IMR-90 (cell line): ENCODE measurements at regions not wholly inside any gene's neighbourhood (a gene's known extent, or its start where the extent isn't known, plus 50 kb on each side); places are given as distances from the start of the nearest gene placed in this dataset.
A peak's percentile ranks its signal among the peaks of the same experiment; 100 is the strongest.

Experiments used
- ATAC-seq: fragments of 200-7000 bp; cut with Tn5 transposase; 2 replicates; pipeline ENCODE4 v1.9.1; 2020; ENCODE audit warnings: low read depth, mild to moderate bottlenecking, moderate library complexity
- BruUV-seq: library from RNA; stranded (reverse); fragments of 400-500 nt; replicated peaks from 2 replicates; lab custom pipeline; 2021; lab: Mats Ljungman, UMichigan
- CTCF ChIA-PET: fragments of 300-600 bp; formaldehyde crosslinking; extraction: SDS; loops from one replicate; lab custom pipeline; 2021; ENCODE audit warnings: antibody characterized with exemption; lab: Yijun Ruan, JAX
- POLR2A ChIA-PET: fragments of 300-600 bp; sonication (Branson Sonifier 250); formaldehyde crosslinking; loops from one replicate; lab custom pipeline; 2022; ENCODE audit warnings: antibody characterized with exemption; ENCODE audit not compliant: unreplicated experiment; lab: Charles Lee
- DNase-seq: peaks from one replicate; pipeline ENCODE4 v3.0.0; 2013
- H2AFZ ChIP-seq: replicated peaks from 2 replicates; pipeline ENCODE3; 2013; ENCODE audit warnings: low read length, mild to moderate bottlenecking; ENCODE audit not compliant: poor library complexity
- H2AK5ac ChIP-seq: 2 replicates; pipeline ENCODE4 v1.6.1; 2013; ENCODE audit warnings: low read depth, low read length, inconsistent platforms
- H2AK9ac ChIP-seq: replicated peaks from 2 replicates; pipeline ENCODE3; 2013; ENCODE audit warnings: mild to moderate bottlenecking, low read depth, low read length, moderate library complexity; ENCODE audit not compliant: poor library complexity
- H2BK120ac ChIP-seq: 2 replicates; pipeline ENCODE4 v1.6.1; 2013; ENCODE audit warnings: low read depth, low read length, inconsistent platforms
- H2BK15ac ChIP-seq: 3 replicates; pipeline ENCODE4 v1.6.1; 2013; ENCODE audit warnings: low read depth, low read length, inconsistent platforms
- H2BK20ac ChIP-seq: 2 replicates; pipeline ENCODE4 v1.6.1; 2013; ENCODE audit warnings: low read depth, mild to moderate bottlenecking, inconsistent platforms, low read length, moderate library complexity
- H2BK5ac ChIP-seq: 2 replicates; pipeline ENCODE4 v1.6.1; 2013; ENCODE audit warnings: mild to moderate bottlenecking, low read depth, low read length, inconsistent platforms; ENCODE audit not compliant: poor library complexity, severe bottlenecking
- H3K14ac ChIP-seq: replicated peaks from 2 replicates; pipeline ENCODE4 v1.6.1; 2013; ENCODE audit warnings: low read depth, low read length, inconsistent platforms
- H3K18ac ChIP-seq: 2 replicates; pipeline ENCODE4 v1.6.1; 2013; ENCODE audit warnings: low read depth, low read length, control low read depth
- H3K23ac ChIP-seq: 2 replicates; pipeline ENCODE4 v1.6.1; 2013; ENCODE audit warnings: low read depth, low read length, inconsistent platforms
- H3K27ac ChIP-seq: 2 replicates; pipeline ENCODE4 v1.5.1; 2013; ENCODE audit warnings: mild to moderate bottlenecking, control low read depth, low read length; ENCODE audit not compliant: insufficient read depth
- H3K27me3 ChIP-seq: 2 replicates; pipeline ENCODE4 v1.6.1; 2013; ENCODE audit warnings: low read length; ENCODE audit not compliant: control insufficient read depth, insufficient read depth
- H3K36me3 ChIP-seq: 2 replicates; pipeline ENCODE4 v1.6.1; 2013; ENCODE audit warnings: low read length, mixed read lengths; ENCODE audit not compliant: control insufficient read depth, insufficient read depth
- H3K4ac ChIP-seq: 2 replicates; pipeline ENCODE4 v1.6.1; 2013; ENCODE audit warnings: low read depth, low read length, inconsistent platforms
- H3K4me1 ChIP-seq: 2 replicates; pipeline ENCODE4 v1.6.1; 2013; ENCODE audit warnings: low read length, mixed read lengths; ENCODE audit not compliant: control insufficient read depth, insufficient read depth
- H3K4me2 ChIP-seq: 2 replicates; pipeline ENCODE4 v1.6.1; 2013; ENCODE audit warnings: low read depth, mild to moderate bottlenecking, control low read depth, low read length, moderate library complexity
- H3K4me3 ChIP-seq: 2 replicates; pipeline ENCODE4 v1.5.1; 2013; ENCODE audit warnings: low read depth, mild to moderate bottlenecking, control low read depth, low read length, moderate library complexity; ENCODE audit not compliant: insufficient read depth
- H3K56ac ChIP-seq: 2 replicates; pipeline ENCODE4 v1.6.1; 2013; ENCODE audit warnings: low read length, inconsistent platforms; ENCODE audit not compliant: insufficient read depth; ENCODE audit errors: extremely low read depth
- H3K79me1 ChIP-seq, 2 experiments: 2 replicates each; pipeline ENCODE4 v1.6.1; 2013; ENCODE audit warnings: low read length in 2 of 2, inconsistent platforms in 1 of 2, low read depth in 1 of 2
- H3K9ac ChIP-seq: 2 replicates; pipeline ENCODE4 v1.6.1; 2013; ENCODE audit warnings: low read depth, low read length, control low read depth
- H3K9me1 ChIP-seq: 2 replicates; pipeline ENCODE4 v1.6.1; 2013; ENCODE audit warnings: low read length, inconsistent platforms; ENCODE audit not compliant: insufficient read depth
- H3K9me3 ChIP-seq: 2 replicates; pipeline ENCODE4 v1.6.1; 2013; ENCODE audit warnings: low read length; ENCODE audit not compliant: control insufficient read depth, insufficient read depth
- H4K20me1 ChIP-seq: 2 replicates; pipeline ENCODE4 v1.6.1; 2013; ENCODE audit warnings: low read length, inconsistent platforms; ENCODE audit not compliant: insufficient read depth
- H4K5ac ChIP-seq: 2 replicates; pipeline ENCODE4 v1.6.1; 2013; ENCODE audit warnings: mild to moderate bottlenecking, low read depth, low read length, control low read depth
- H4K8ac ChIP-seq, 2 experiments: 2 replicates each; pipeline ENCODE4 v1.6.1; 2013; ENCODE audit warnings: low read depth in 2 of 2, low read length in 2 of 2, control low read depth in 1 of 2, inconsistent platforms in 1 of 2
- H4K91ac ChIP-seq: 2 replicates; pipeline ENCODE4 v1.6.1; 2013; ENCODE audit warnings: low read depth, low read length, inconsistent platforms; ENCODE audit not compliant: insufficient read depth
- CHD1 ChIP-seq: IDR thresholded peaks from 2 replicates; pipeline ENCODE4 v1.6.1; 2012; ENCODE audit warnings: low read depth, low read length, improper control_type of control experiment
- MAZ ChIP-seq: IDR thresholded peaks from 2 replicates; pipeline ENCODE4 v1.6.1; 2012; ENCODE audit warnings: low read depth, mild to moderate bottlenecking, low read length, improper control_type of control experiment, moderate library complexity, borderline replicate concordance
- NFE2L2 ChIP-seq: fragments of 150-350 bp; IDR thresholded peaks from 2 replicates; pipeline ENCODE4 v1.6.1; 2016; ENCODE audit warnings: low read depth, mild to moderate bottlenecking, low read length
- POLR2A ChIP-seq: IDR thresholded peaks from 2 replicates; pipeline ENCODE4 v1.6.1; 2012; ENCODE audit warnings: mild to moderate bottlenecking, low read depth, low read length
- RAD21 ChIP-seq: IDR thresholded peaks from 2 replicates; pipeline ENCODE4 v1.6.1; 2012; ENCODE audit warnings: low read length, improper control_type of control experiment
- WGBS, 2 experiments: methylation state at CpG; one replicate each; pipeline versions ENCODE4 v1.1.5 to v1.1.7; 2013; ENCODE audit warnings: missing lambda C conversion rate in 2 of 2; ENCODE audit not compliant: insufficient read length in 1 of 2; ENCODE audit errors: extremely low coverage in 2 of 2; 5-methylcytosine and 5-hydroxymethylcytosine counted together
- dilution Hi-C: fragments of 300-500 bp; cut with HindIII; formaldehyde crosslinking; loops from one replicate; pipeline ENCODE4 v1.14.3; 2018; ENCODE audit warnings: low sequenced_read_pairs; ENCODE audit not compliant: unreplicated experiment
- in situ Hi-C: fragments of 300-500 bp; cut with MboI; formaldehyde crosslinking; loops from 3 replicates; pipeline ENCODE4 v1.14.3; 2019; ENCODE audit warnings: low sequenced_read_pairs, inconsistent platforms, mixed read lengths
- intact Hi-C: fragments of 100-400 bp; cut with micrococcal nuclease; formaldehyde crosslinking; loops from 2 replicates; pipeline ENCODE4 v1.10.0; 2022
- TF ChIP-seq, protein P1 (sequence below): conservative IDR thresholded peaks from 2 replicates; pipeline ENCODE4 v1.5.1; 2012; ENCODE audit warnings: mild to moderate bottlenecking, low read depth, low read length, improper control_type of control experiment

- H4K91ac ChIP-seq: no peak overlapping the region
- no peaks in the 10 kb centered on the region for H3K4me1 ChIP-seq
- intact Hi-C loops: loop anchor here (2.0 kb wide), 1 partner anchor 1020 kb away; no protein-coding TSS in a partner anchor
- TF ChIP-seq CHD1 (no peak), RAD21 (peak; percentile 54), POLR2A (no peak), MAZ (no peak), NFE2L2 (no peak)
- TF ChIP-seq, protein P1, sequence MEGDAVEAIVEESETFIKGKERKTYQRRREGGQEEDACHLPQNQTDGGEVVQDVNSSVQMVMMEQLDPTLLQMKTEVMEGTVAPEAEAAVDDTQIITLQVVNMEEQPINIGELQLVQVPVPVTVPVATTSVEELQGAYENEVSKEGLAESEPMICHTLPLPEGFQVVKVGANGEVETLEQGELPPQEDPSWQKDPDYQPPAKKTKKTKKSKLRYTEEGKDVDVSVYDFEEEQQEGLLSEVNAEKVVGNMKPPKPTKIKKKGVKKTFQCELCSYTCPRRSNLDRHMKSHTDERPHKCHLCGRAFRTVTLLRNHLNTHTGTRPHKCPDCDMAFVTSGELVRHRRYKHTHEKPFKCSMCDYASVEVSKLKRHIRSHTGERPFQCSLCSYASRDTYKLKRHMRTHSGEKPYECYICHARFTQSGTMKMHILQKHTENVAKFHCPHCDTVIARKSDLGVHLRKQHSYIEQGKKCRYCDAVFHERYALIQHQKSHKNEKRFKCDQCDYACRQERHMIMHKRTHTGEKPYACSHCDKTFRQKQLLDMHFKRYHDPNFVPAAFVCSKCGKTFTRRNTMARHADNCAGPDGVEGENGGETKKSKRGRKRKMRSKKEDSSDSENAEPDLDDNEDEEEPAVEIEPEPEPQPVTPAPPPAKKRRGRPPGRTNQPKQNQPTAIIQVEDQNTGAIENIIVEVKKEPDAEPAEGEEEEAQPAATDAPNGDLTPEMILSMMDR: peak; percentile 45
- ChIA-PET POLR2A (no interaction called here), CTCF (interaction anchor here (0.9 kb wide), 1 partner anchor 1201 kb away, joined by 5 read pairs; no protein-coding TSS in a partner anchor)
- H3K36me3 ChIP-seq: no peaks in the 10 kb centered on the region
- no peak overlapping the region for H3K14ac ChIP-seq
- ATAC-seq (no peak), DNase-seq (peak; percentile 8)
- H2BK15ac ChIP-seq: no peak overlapping the region
- no peak overlapping the region for H2AK9ac ChIP-seq
- no CpG with 5 or more reads among the region's 1 CpG for WGBS, 2 experiments
- no peak overlapping the region for H3K9ac ChIP-seq
- dilution Hi-C loops: no loop called here
- no peak overlapping the region for H4K8ac ChIP-seq
- BruUV-seq: no TSS peak
- H3K23ac ChIP-seq: no peak overlapping the region
- no peak overlapping the region for H2BK20ac ChIP-seq
- no peak overlapping the region for H3K56ac ChIP-seq
- H3K9me1 ChIP-seq: no peaks in the 10 kb centered on the region
- H2AFZ ChIP-seq: no peak overlapping the region
- no peak overlapping the region for H2BK5ac ChIP-seq
- no peak overlapping the region for H3K18ac ChIP-seq
- no peak overlapping the region for H3K27ac ChIP-seq
- no peaks in the 10 kb centered on the region for H3K27me3 ChIP-seq
- H3K4ac ChIP-seq: no peak overlapping the region
- no peak overlapping the region for H3K4me2 ChIP-seq
- H3K79me1 ChIP-seq: no peaks in the 10 kb centered on the region
- no peak overlapping the region for H2AK5ac ChIP-seq
- H3K4me3 ChIP-seq: no peak overlapping the region
- in situ Hi-C loops: no loop called here
- no peak overlapping the region for H4K5ac ChIP-seq
- no peaks in the 10 kb centered on the region for H4K20me1 ChIP-seq
- H3K9me3 ChIP-seq: 0 out of 2 replicates have a peak, but pooled peaks cover 2% of the 10 kb centered on the region
- H2BK120ac ChIP-seq: no peak overlapping the region
Measured at GRCh38 chr5:117590944-117591343, 1016.3 kb upstream of the SEMA6A start.
